DND-41 (cell line): ENCODE measurements at regions not wholly inside any gene's neighbourhood (a gene's known extent, or its start where the extent isn't known, plus 50 kb on each side); places are given as distances from the start of the nearest gene placed in this dataset.

Experiments
- ATAC-seq: fragments of 200-7000 bp; cut with Tn5 transposase; 3 replicates; pipeline ENCODE4 v1.9.1; 2021; ENCODE audit warnings: low read depth; ENCODE audit not compliant: insufficient read depth
- DNase-seq: peaks from one replicate; pipeline ENCODE4 v3.0.0-alpha.2; 2020
- H2AFZ ChIP-seq: 2 replicates; pipeline ENCODE4 v1.6.0; 2012; ENCODE audit warnings: low read depth, low read length
- H3K27ac ChIP-seq: 2 replicates; pipeline ENCODE4 v1.5.1; 2012; ENCODE audit warnings: low read length, inconsistent platforms
- H3K27me3 ChIP-seq: fragments of 200-600 bp; sonication (generic); 2 replicates; pipeline ENCODE4 v1.6.0; 2012; ENCODE audit warnings: low read length, mild to moderate bottlenecking, inconsistent platforms; ENCODE audit not compliant: insufficient read depth, poor library complexity
- H3K36me3 ChIP-seq: 2 replicates; pipeline ENCODE4 v1.5.1; 2012; ENCODE audit warnings: low read length, inconsistent platforms; ENCODE audit not compliant: insufficient read depth
- H3K4me1 ChIP-seq: 2 replicates; pipeline ENCODE4 v1.5.1; 2012; ENCODE audit warnings: mild to moderate bottlenecking, low read length; ENCODE audit not compliant: insufficient read depth
- H3K4me2 ChIP-seq: 2 replicates; pipeline ENCODE4 v1.6.0; 2012; ENCODE audit warnings: mild to moderate bottlenecking, moderate library complexity, low read length, inconsistent platforms; ENCODE audit not compliant: insufficient read depth
- H3K4me3 ChIP-seq, 2 experiments: fragments of 200-600 bp in 1 of 2; shearing (Covaris generic) in 1 of 2; 2 replicates each; pipeline ENCODE4 v1.5.1; 2012 to 2016; ENCODE audit warnings: inconsistent platforms in 2 of 2, low read length in 2 of 2, mild to moderate bottlenecking in 2 of 2, low read depth in 1 of 2, moderate library complexity in 1 of 2
- H3K79me2 ChIP-seq: 2 replicates; pipeline ENCODE4 v1.6.0; 2012; ENCODE audit warnings: low read length, inconsistent platforms; ENCODE audit not compliant: insufficient read depth
- H3K9ac ChIP-seq: 2 replicates; pipeline ENCODE4 v1.6.0; 2012; ENCODE audit warnings: low read depth, mild to moderate bottlenecking, inconsistent platforms, low read length, moderate library complexity
- H3K9me3 ChIP-seq: 2 replicates; pipeline ENCODE4 v1.5.1; 2012; ENCODE audit warnings: low read length, moderate library complexity, mild to moderate bottlenecking, inconsistent platforms; ENCODE audit not compliant: insufficient read depth, severe bottlenecking
- H4K20me1 ChIP-seq: 2 replicates; pipeline ENCODE4 v1.6.0; 2012; ENCODE audit warnings: low read length; ENCODE audit not compliant: insufficient read depth
- CTCF ChIP-seq: IDR thresholded peaks from 2 replicates; pipeline ENCODE4 v1.5.1; 2012; ENCODE audit warnings: borderline replicate concordance, low read length, moderate library complexity, mild to moderate bottlenecking; ENCODE audit not compliant: poor library complexity, severe bottlenecking; ENCODE audit errors: extremely low read depth
- EZH2 ChIP-seq: IDR thresholded peaks from 3 replicates; pipeline ENCODE4 v1.6.1; 2012; ENCODE audit warnings: borderline replicate concordance, low read depth, mild to moderate bottlenecking, moderate library complexity, low read length, inconsistent platforms; ENCODE audit not compliant: severe bottlenecking

GRCh38 chr3:124669470-124669869 is 60.8 kb upstream of the UMPS start:
- H3K9me3 ChIP-seq = no peaks in the 10 kb centered on the region
- H3K4me2 ChIP-seq = no peak overlapping the region
- ATAC-seq (no peak), DNase-seq (no peak)
- no peak overlapping the region for H2AFZ ChIP-seq
- no peaks in the 10 kb centered on the region for H3K79me2 ChIP-seq
- H3K4me1 ChIP-seq = no peaks in the 10 kb centered on the region
- no peaks in the 10 kb centered on the region for H4K20me1 ChIP-seq
- peaks cover 5% of the 10 kb centered on the region for H3K27me3 ChIP-seq
- H3K27ac ChIP-seq = no peak overlapping the region
- no peak overlapping the region for H3K4me3 ChIP-seq
- H3K9ac ChIP-seq = no peak overlapping the region
- no peaks in the 10 kb centered on the region for H3K36me3 ChIP-seq
- no peak for TF ChIP-seq CTCF
- no peak for TF ChIP-seq EZH2

GRCh38 chr3:124671106-124671505 is 59.1 kb upstream of the UMPS start:
- Histone ChIP-seq H3K27ac (no peak overlapping the region), H3K4me1 (no peaks in the 10 kb centered on the region), H3K36me3 (no peaks in the 10 kb centered on the region), H4K20me1 (no peaks in the 10 kb centered on the region), H2AFZ (no peak overlapping the region), H3K9ac (no peak overlapping the region), H3K9me3 (no peaks in the 10 kb centered on the region), H3K27me3 (peaks cover 5% of the 10 kb centered on the region), H3K4me2 (no peak overlapping the region), H3K79me2 (no peaks in the 10 kb centered on the region), H3K4me3 (no peak overlapping the region)
- DNase-seq (no peak), ATAC-seq (no peak)
- TF ChIP-seq EZH2 = no peak
- no peak for TF ChIP-seq CTCF

- ATAC-seq (no peak), DNase-seq (no peak)
- H4K20me1 ChIP-seq = no peaks in the 10 kb centered on the region
- H3K9ac ChIP-seq = no peak overlapping the region
- H3K79me2 ChIP-seq = no peaks in the 10 kb centered on the region
- no peak overlapping the region for H3K4me3 ChIP-seq
- no peaks in the 10 kb centered on the region for H3K4me1 ChIP-seq
- TF ChIP-seq CTCF = no peak
- no peak for TF ChIP-seq EZH2
- no peaks in the 10 kb centered on the region for H3K36me3 ChIP-seq
- H2AFZ ChIP-seq = no peak overlapping the region
- H3K9me3 ChIP-seq = no peaks in the 10 kb centered on the region
- H3K4me2 ChIP-seq = no peak overlapping the region
- no peak overlapping the region for H3K27ac ChIP-seq
- H3K27me3 ChIP-seq = peaks cover 6% of the 10 kb centered on the region
These were observed 55.9 kb upstream of the UMPS start for GRCh38 chr3:124674336-124674735.

- no peak overlapping the region for H2AFZ ChIP-seq
- no peak overlapping the region for H3K4me2 ChIP-seq
- no peaks in the 10 kb centered on the region for H3K79me2 ChIP-seq
- no peak overlapping the region for H3K9ac ChIP-seq
- TF ChIP-seq CTCF (no peak), EZH2 (no peak)
- no peaks in the 10 kb centered on the region for H3K9me3 ChIP-seq
- no peak overlapping the region for H3K4me3 ChIP-seq
- H3K4me1 ChIP-seq = no peaks in the 10 kb centered on the region
- no peak for ATAC-seq
- no peaks in the 10 kb centered on the region for H4K20me1 ChIP-seq
- H3K27ac ChIP-seq = no peak overlapping the region
- no peak for DNase-seq
- no peaks in the 10 kb centered on the region for H3K36me3 ChIP-seq
- H3K27me3 ChIP-seq = peaks cover 6% of the 10 kb centered on the region
These were observed 54.0 kb upstream of the UMPS start for GRCh38 chr3:124676236-124676635.
